Stimulated activated CD8-positive, alpha-beta memory T cell treated with anti-CD3 and anti-CD28 coated beads, Interleukin-7, amount 100 ng/mL, for 4 hours (primary cell): ENCODE measurements at regions not wholly inside any gene's neighbourhood (a gene's known extent, or its start where the extent isn't known, plus 50 kb on each side); places are given as distances from the start of the nearest gene placed in this dataset.

Source experiments
- DNase-seq, 2 donors: peaks; one replicate each; pipeline ENCODE4 v3.0.0-alpha.2; 2020; ENCODE audit warnings: low read depth in 2 of 2

- DNase-seq = no peak
These were observed 98.8 kb upstream of the NCKAP5 start for GRCh38 chr2:133667085-133667484.

- DNase-seq = no peak
These were observed 99.7 kb upstream of the NCKAP5 start for GRCh38 chr2:133667968-133668367.

GRCh38 chr2:133668547-133668946 lies 100.3 kb upstream of the NCKAP5 start:
- no peak for DNase-seq

- DNase-seq = no peak
These were observed 105.1 kb upstream of the NCKAP5 start for GRCh38 chr2:133673305-133673905.

- DNase-seq = no peak
These were observed 105.8 kb upstream of the NCKAP5 start for GRCh38 chr2:133674066-133674432.

GRCh38 chr2:133674433-133675331 lies 106.4 kb upstream of the NCKAP5 start:
- no peak for DNase-seq

GRCh38 chr2:133676392-133677130 lies 108.3 kb upstream of the NCKAP5 start:
- DNase-seq = no peak

GRCh38 chr2:133680343-133681049 lies 112.2 kb upstream of the NCKAP5 start:
- no peak for DNase-seq

GRCh38 chr2:133682347-133682746 lies 114.1 kb upstream of the NCKAP5 start:
- no peak for DNase-seq

- no peak for DNase-seq
These were observed 114.6 kb upstream of the NCKAP5 start for GRCh38 chr2:133682906-133683305.

GRCh38 chr2:133685636-133686215 lies 117.5 kb upstream of the NCKAP5 start:
- no peak for DNase-seq

- no peak for DNase-seq
These were observed 122.5 kb upstream of the NCKAP5 start for GRCh38 chr2:133690780-133691179.

GRCh38 chr2:133691336-133691735 lies 123.1 kb upstream of the NCKAP5 start:
- DNase-seq = no peak

GRCh38 chr2:133705287-133705686 lies 137.0 kb upstream of the NCKAP5 start:
- no peak for DNase-seq

GRCh38 chr2:133710613-133711012 lies 142.3 kb upstream of the NCKAP5 start:
- no peak for DNase-seq

GRCh38 chr2:133711201-133711600 lies 142.9 kb upstream of the NCKAP5 start:
- DNase-seq = no peak

- DNase-seq = no peak
These were observed 143.5 kb upstream of the NCKAP5 start for GRCh38 chr2:133711806-133712205.

GRCh38 chr2:133712369-133712768 lies 144.1 kb upstream of the NCKAP5 start:
- DNase-seq = no peak

- DNase-seq = no peak
These were observed 144.9 kb upstream of the NCKAP5 start for GRCh38 chr2:133713049-133713580.

- DNase-seq = no peak
These were observed 147.9 kb upstream of the NCKAP5 start for GRCh38 chr2:133716166-133716565.

GRCh38 chr2:133717497-133717896 lies 149.2 kb upstream of the NCKAP5 start:
- no peak for DNase-seq
